NCI-H2196 treated with DMSO at 0.1 percent for 48 hours (cell line): ENCODE measurements at regions not wholly inside any gene's neighbourhood (a gene's known extent, or its start where the extent isn't known, plus 50 kb on each side); places are given as distances from the start of the nearest gene placed in this dataset.

Experiments
- DNase-seq: peaks from one replicate; lab custom pipeline; 2025; ENCODE audit not compliant: unreplicated experiment; lab: John Stamatoyannopoulos, UW

- no peak for DNase-seq
These were observed 65.6 kb upstream of the CHRNA7 start for GRCh38 chr15:31964586-31965307.

- DNase-seq = no peak
These were observed 60.3 kb upstream of the CHRNA7 start for GRCh38 chr15:31970007-31970406.

- DNase-seq = no peak
These were observed 57.1 kb upstream of the CHRNA7 start for GRCh38 chr15:31973197-31973596.

- no peak for DNase-seq
These were observed 56.0 kb upstream of the CHRNA7 start for GRCh38 chr15:31974154-31974794.

GRCh38 chr15:31974855-31975829, 55.2 kb upstream of the CHRNA7 start:
- no peak for DNase-seq

- DNase-seq = no peak
These were observed 54.5 kb upstream of the CHRNA7 start for GRCh38 chr15:31975830-31976229.

GRCh38 chr15:31977138-31977537, 53.2 kb upstream of the CHRNA7 start:
- DNase-seq = no peak

GRCh38 chr15:31977812-31978661, 52.3 kb upstream of the CHRNA7 start:
- DNase-seq = no peak
